OCI-LY3 (cell line): ENCODE measurements at regions not wholly inside any gene's neighbourhood (a gene's known extent, or its start where the extent isn't known, plus 50 kb on each side); places are given as distances from the start of the nearest gene placed in this dataset.

Source experiments
- EZH2phosphoT487 ChIP-seq: fragments of 200-600 bp; shearing (Covaris generic); IDR thresholded peaks from 2 replicates; pipeline ENCODE4 v1.6.1; 2018; ENCODE audit warnings: antibody characterized with exemption, mixed run types, low read depth
- TF ChIP-seq, protein P1 (sequence below): fragments of 200-600, 300-600 bp; sonication (generic); IDR thresholded peaks from 2 replicates; pipeline ENCODE4 v1.5.1; 2014; ENCODE audit warnings: antibody characterized with exemption, low read length, low read depth

DNA sequence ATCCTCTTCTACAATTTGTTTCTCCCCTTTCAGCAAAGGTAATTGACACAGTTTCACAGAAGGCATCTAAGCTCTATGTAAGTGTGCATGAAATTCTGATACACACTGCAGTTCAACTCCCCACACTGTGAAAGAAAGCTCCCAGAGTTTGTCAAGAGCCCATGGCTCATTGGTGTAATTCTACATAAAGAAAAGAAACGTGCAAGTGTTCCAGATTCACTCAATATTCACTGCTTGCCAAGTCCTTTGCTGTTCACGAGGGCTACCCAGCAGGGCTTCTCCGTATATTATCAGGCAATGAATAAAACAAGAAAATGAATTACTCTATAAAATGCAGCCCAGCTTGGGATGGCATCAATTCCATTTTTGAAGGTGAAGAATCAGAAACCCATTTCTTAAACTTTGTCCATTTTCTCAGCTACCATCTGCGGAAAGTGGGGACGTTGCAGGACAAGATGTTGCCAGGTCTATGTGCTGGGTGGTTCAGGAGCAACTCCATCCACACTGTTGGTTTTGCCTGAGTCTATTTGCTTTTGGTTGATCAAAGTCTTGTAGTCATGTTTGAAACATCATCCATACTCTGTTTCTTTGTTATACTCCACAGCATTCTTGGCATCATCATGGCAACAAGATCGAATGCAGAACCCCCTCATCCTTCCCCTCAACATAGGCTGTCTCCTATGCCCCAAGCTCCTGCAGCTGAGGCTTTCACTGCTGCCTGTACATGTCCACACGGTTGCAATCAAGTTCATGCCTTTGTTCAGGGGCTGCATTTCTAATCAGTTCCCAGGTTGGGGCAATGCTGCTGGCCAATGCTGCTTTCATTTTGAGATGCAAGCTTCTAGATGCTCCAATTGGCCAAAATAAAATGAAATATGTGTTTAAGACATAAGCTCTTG is 301.8 kb downstream of the MED10 start:
- TF ChIP-seq, protein P1, sequence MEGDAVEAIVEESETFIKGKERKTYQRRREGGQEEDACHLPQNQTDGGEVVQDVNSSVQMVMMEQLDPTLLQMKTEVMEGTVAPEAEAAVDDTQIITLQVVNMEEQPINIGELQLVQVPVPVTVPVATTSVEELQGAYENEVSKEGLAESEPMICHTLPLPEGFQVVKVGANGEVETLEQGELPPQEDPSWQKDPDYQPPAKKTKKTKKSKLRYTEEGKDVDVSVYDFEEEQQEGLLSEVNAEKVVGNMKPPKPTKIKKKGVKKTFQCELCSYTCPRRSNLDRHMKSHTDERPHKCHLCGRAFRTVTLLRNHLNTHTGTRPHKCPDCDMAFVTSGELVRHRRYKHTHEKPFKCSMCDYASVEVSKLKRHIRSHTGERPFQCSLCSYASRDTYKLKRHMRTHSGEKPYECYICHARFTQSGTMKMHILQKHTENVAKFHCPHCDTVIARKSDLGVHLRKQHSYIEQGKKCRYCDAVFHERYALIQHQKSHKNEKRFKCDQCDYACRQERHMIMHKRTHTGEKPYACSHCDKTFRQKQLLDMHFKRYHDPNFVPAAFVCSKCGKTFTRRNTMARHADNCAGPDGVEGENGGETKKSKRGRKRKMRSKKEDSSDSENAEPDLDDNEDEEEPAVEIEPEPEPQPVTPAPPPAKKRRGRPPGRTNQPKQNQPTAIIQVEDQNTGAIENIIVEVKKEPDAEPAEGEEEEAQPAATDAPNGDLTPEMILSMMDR = no peak
- TF ChIP-seq EZH2phosphoT487 = no peak
